HCT116 (cell line): ENCODE measurements at regions not wholly inside any gene's neighbourhood (a gene's known extent, or its start where the extent isn't known, plus 50 kb on each side); places are given as distances from the start of the nearest gene placed in this dataset.

Source experiments
- ATAC-seq: fragments of 200-7000 bp; cut with Tn5 transposase; 2 replicates; pipeline ENCODE4 v1.9.1; 2020; ENCODE audit warnings: mild to moderate bottlenecking, moderate library complexity
- BruUV-seq: library from RNA; stranded (reverse); fragments of 400-500 nt; replicated peaks from 2 replicates; lab custom pipeline; 2021; lab: Mats Ljungman, UMichigan
- CTCF ChIA-PET: fragments of 300-600 bp; sonication (Branson Sonifier 250); formaldehyde crosslinking; loops from one replicate; lab custom pipeline; 2021; ENCODE audit warnings: antibody characterized with exemption; lab: Charles Lee
- POLR2A ChIA-PET: fragments of 300-600, 350-600 bp; sonication (Branson Sonifier 250); formaldehyde crosslinking; loops from one replicate; lab custom pipeline; 2021; ENCODE audit warnings: antibody characterized with exemption; lab: Charles Lee
- RAD21 ChIA-PET, 2 experiments: fragments of 300-600 bp; sonication (Branson Sonifier 250); formaldehyde crosslinking; loops; one replicate each; lab custom pipeline; 2023; ENCODE audit warnings: low total read pairs in 2 of 2; ENCODE audit not compliant: uncharacterized antibody in 2 of 2, unreplicated experiment in 2 of 2, low non-redundant PET in 1 of 2; lab: Charles Lee
- DNase-seq: peaks from one replicate; pipeline ENCODE4 v3.0.0-alpha.2; 2010; ENCODE audit warnings: low read depth, low spot score
- H2AFZ ChIP-seq: fragments of 200-600 bp; shearing (Covaris generic), sonication (generic); 2 replicates; pipeline ENCODE4 v1.6.1; 2017; ENCODE audit warnings: low read depth, mixed run types, mixed read lengths, antibody characterized with exemption, low read length; ENCODE audit not compliant: poor library complexity, severe bottlenecking
- H3K27ac ChIP-seq: 2 replicates; pipeline ENCODE4 v1.5.1; 2012; ENCODE audit warnings: low read depth, low read length
- H3K27me3 ChIP-seq: fragments of 200-600 bp; sonication (generic); 2 replicates; pipeline ENCODE4 v1.6.1; 2016; ENCODE audit warnings: mixed run types, low read length, mixed read lengths; ENCODE audit not compliant: insufficient read depth
- H3K36me3 ChIP-seq, 2 experiments: fragments of 200-500 bp in 1 of 2; fragments of 200-600 bp in 1 of 2; sonication (Bioruptor generic) in 1 of 2; sonication (generic) in 1 of 2; 2 replicates each; pipeline versions ENCODE4 v1.5.1 to v1.6.1; 2014 to 2016; ENCODE audit warnings: low read length in 2 of 2, inconsistent platforms in 1 of 2, mixed read lengths in 1 of 2, mixed run types in 1 of 2; ENCODE audit not compliant: insufficient read depth in 2 of 2, control insufficient read depth in 1 of 2
- H3K4me1 ChIP-seq, 2 experiments: fragments of 200-600 bp in 1 of 2; sonication (generic) in 1 of 2; 2 replicates each; pipeline versions ENCODE4 v1.5.1 to v1.6.1; 2012 to 2017; ENCODE audit warnings: low read length in 2 of 2, inconsistent platforms in 1 of 2, mild to moderate bottlenecking in 1 of 2, mixed read lengths in 1 of 2, mixed run types in 1 of 2, moderate library complexity in 1 of 2; ENCODE audit not compliant: insufficient read depth in 2 of 2, control insufficient read depth in 1 of 2
- H3K4me2 ChIP-seq: fragments of 200-600 bp; sonication (generic); 2 replicates; pipeline ENCODE4 v1.6.1; 2017; ENCODE audit warnings: mixed run types, low read length, mixed read lengths
- H3K4me3 ChIP-seq, 2 experiments: fragments of 200-600 bp in 1 of 2; sonication (generic) in 1 of 2; replicated peaks in 1 of 2; 2 replicates each; pipeline ENCODE4 v1.5.1; 2011 to 2016; ENCODE audit warnings: low read length in 2 of 2, control low read depth in 1 of 2, low read depth in 1 of 2, mild to moderate bottlenecking in 1 of 2, mixed read lengths in 1 of 2, mixed run types in 1 of 2
- H3K79me2 ChIP-seq: fragments of 200-600 bp; sonication (generic); 2 replicates; pipeline ENCODE4 v1.6.1; 2017; ENCODE audit warnings: mild to moderate bottlenecking, mixed run types, low read length, moderate library complexity, mixed read lengths; ENCODE audit not compliant: insufficient read depth
- H3K9ac ChIP-seq: fragments of 200-600 bp; sonication (generic); 2 replicates; pipeline ENCODE4 v1.6.1; 2016; ENCODE audit warnings: low read length, mixed read lengths
- H3K9me2 ChIP-seq: fragments of 200-600 bp; sonication (generic), shearing (Covaris generic); 2 replicates; pipeline ENCODE4 v1.6.1; 2017; ENCODE audit warnings: mixed run types, mild to moderate bottlenecking, moderate library complexity; ENCODE audit not compliant: insufficient read depth
- H3K9me3 ChIP-seq, 2 experiments: fragments of 200-500 bp in 1 of 2; fragments of 200-600 bp in 1 of 2; sonication (Bioruptor generic) in 1 of 2; sonication (generic) in 1 of 2; 2 replicates each; pipeline ENCODE4 v1.6.1; 2014 to 2017; ENCODE audit warnings: low read length in 2 of 2, mixed read lengths in 2 of 2, inconsistent platforms in 1 of 2, low read depth in 1 of 2, mild to moderate bottlenecking in 1 of 2, mixed run types in 1 of 2, moderate library complexity in 1 of 2; ENCODE audit not compliant: control insufficient read depth in 1 of 2, insufficient read depth in 1 of 2
- H4K20me1 ChIP-seq: fragments of 200-600 bp; sonication (generic), shearing (Covaris generic); 2 replicates; pipeline ENCODE4 v1.6.1; 2017; ENCODE audit warnings: mixed run types, mild to moderate bottlenecking, moderate library complexity; ENCODE audit not compliant: insufficient read depth
- CBX3 ChIP-seq: IDR thresholded peaks from 2 replicates; pipeline ENCODE4 v1.6.1; 2012; ENCODE audit warnings: low read depth
- CEBPB ChIP-seq: IDR thresholded peaks from 2 replicates; pipeline ENCODE4 v1.6.1; 2012; ENCODE audit warnings: low read depth
- EGR1 ChIP-seq: IDR thresholded peaks from 2 replicates; pipeline ENCODE4 v1.6.1; 2012; ENCODE audit warnings: low read depth
- ELF1 ChIP-seq: IDR thresholded peaks from 2 replicates; pipeline ENCODE4 v1.6.1; 2012; ENCODE audit warnings: low read depth, borderline replicate concordance
- EZH2 ChIP-seq: fragments of 200-600 bp; sonication (generic); IDR thresholded peaks from 2 replicates; pipeline ENCODE4 v1.6.1; 2017; ENCODE audit warnings: antibody characterized with exemption, mixed run types
- FOSL1 ChIP-seq: IDR thresholded peaks from 2 replicates; pipeline ENCODE4 v1.6.1; 2012; ENCODE audit warnings: low read depth
- JUND ChIP-seq: IDR thresholded peaks from 2 replicates; pipeline ENCODE4 v1.6.1; 2012
- RAD21 ChIP-seq: IDR thresholded peaks from 2 replicates; pipeline ENCODE4 v1.6.1; 2012; ENCODE audit warnings: low read depth, mild to moderate bottlenecking
- SIN3A ChIP-seq: IDR thresholded peaks from 2 replicates; pipeline ENCODE4 v1.6.1; 2012; ENCODE audit warnings: low read depth
- SP1 ChIP-seq: IDR thresholded peaks from 2 replicates; pipeline ENCODE4 v1.6.1; 2012; ENCODE audit warnings: low read depth
- SRF ChIP-seq: IDR thresholded peaks from 2 replicates; pipeline ENCODE4 v1.6.1; 2012; ENCODE audit warnings: low read depth
- ZFX ChIP-seq: fragments of 450-650 bp; IDR thresholded peaks from 2 replicates; pipeline ENCODE4 v1.6.1; 2017
- intact Hi-C: fragments of 100-400 bp; cut with micrococcal nuclease; formaldehyde crosslinking; loops from 2 replicates; pipeline ENCODE4 v1.10.0; 2022
- TF ChIP-seq, protein P1 (sequence below): IDR thresholded peaks from 2 replicates; pipeline ENCODE4 v1.6.1; 2012
- TF ChIP-seq, protein P2 (sequence below): IDR thresholded peaks from 2 replicates; pipeline ENCODE4 v1.6.1; 2012; ENCODE audit warnings: low read depth

DNA sequence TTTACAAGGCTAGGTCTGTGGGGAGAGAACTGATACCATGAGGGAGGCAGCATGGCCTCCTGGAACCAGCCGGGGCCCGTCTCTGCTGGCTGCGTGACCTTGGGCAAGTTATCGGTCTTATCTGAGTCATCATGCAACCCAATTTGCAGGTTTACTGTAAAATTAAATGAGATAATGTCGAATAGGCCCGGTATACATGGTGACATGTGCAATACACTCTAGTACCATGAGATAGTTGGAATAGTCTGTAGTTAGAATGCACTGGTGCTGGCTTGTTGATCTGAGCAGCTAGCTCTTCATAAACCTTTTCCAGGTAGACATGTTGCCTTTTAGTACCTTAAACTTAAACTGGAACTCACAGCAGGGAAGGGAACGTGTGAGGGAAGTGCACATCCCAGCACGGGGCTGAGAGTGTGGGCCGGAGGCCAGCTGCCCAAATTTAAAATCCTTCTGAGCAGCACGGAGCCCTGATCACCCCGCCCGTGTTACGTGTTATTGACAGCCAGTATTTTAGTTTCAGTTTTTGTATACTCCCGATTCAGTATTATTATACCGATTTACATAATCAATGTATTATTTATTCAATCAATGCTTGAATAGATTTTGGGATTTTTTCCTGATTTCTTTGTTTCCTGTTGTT is 72.4 kb upstream of the HS6ST1 start:
- TF ChIP-seq ZFX (no peak), CEBPB (no peak), EGR1 (no peak), EZH2 (no peak), CBX3 (no peak), SP1 (no peak), FOSL1 (no peak), SRF (no peak), RAD21 (no peak), ELF1 (no peak), SIN3A (no peak), JUND (no peak)
- TF ChIP-seq, protein P1, sequence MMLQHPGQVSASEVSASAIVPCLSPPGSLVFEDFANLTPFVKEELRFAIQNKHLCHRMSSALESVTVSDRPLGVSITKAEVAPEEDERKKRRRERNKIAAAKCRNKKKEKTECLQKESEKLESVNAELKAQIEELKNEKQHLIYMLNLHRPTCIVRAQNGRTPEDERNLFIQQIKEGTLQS: no peak
- no TSS peak for BruUV-seq
- Histone ChIP-seq H3K27me3 (0 out of 2 replicates have a peak, but pooled peaks cover 3% of the 10 kb centered on the region), H3K27ac (no peak overlapping the region), H3K4me1 (no peaks in the 10 kb centered on the region), H3K9ac (no peak overlapping the region), H4K20me1 (no peaks in the 10 kb centered on the region), H3K4me3 (no peak overlapping the region), H2AFZ (no peak overlapping the region), H3K79me2 (no peaks in the 10 kb centered on the region), H3K4me2 (no peak overlapping the region), H3K9me3 (no peaks in the 10 kb centered on the region), H3K9me2 (no peaks in the 10 kb centered on the region), H3K36me3 (no peaks in the 10 kb centered on the region)
- no peak for ATAC-seq
- DNase-seq: no peak
- intact Hi-C loops: no loop called here
- ChIA-PET CTCF (no interaction called here), POLR2A (no interaction called here), RAD21 (no interaction called here)

DNA sequence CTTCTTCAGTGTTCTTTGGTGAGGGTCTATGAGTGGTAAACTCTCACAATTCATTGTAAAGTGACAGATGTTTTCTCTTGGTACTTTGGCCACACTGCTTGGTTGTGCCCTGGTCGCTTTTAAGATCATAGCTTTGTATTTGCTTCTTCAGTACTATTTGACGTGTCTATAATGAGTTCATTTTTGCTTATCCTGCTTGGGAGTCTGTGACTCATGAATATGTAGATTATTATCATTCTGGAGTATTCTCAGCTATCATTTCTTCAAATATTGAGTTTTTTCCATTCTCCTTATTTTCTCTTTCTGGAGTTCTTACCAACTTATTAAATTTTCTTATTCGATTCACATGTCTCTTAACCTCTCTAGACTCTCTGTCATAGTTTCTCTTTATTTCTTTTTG is 73.0 kb upstream of the HS6ST1 start:
- DNase-seq (no peak), ATAC-seq (no peak)
- CTCF ChIA-PET: no interaction called here
- H3K79me2 ChIP-seq: no peaks in the 10 kb centered on the region
- BruUV-seq: no TSS peak
- POLR2A ChIA-PET: no interaction called here
- no peaks in the 10 kb centered on the region for H3K4me1 ChIP-seq
- H2AFZ ChIP-seq: no peak overlapping the region
- RAD21 ChIA-PET: no interaction called here
- TF ChIP-seq, protein P2, sequence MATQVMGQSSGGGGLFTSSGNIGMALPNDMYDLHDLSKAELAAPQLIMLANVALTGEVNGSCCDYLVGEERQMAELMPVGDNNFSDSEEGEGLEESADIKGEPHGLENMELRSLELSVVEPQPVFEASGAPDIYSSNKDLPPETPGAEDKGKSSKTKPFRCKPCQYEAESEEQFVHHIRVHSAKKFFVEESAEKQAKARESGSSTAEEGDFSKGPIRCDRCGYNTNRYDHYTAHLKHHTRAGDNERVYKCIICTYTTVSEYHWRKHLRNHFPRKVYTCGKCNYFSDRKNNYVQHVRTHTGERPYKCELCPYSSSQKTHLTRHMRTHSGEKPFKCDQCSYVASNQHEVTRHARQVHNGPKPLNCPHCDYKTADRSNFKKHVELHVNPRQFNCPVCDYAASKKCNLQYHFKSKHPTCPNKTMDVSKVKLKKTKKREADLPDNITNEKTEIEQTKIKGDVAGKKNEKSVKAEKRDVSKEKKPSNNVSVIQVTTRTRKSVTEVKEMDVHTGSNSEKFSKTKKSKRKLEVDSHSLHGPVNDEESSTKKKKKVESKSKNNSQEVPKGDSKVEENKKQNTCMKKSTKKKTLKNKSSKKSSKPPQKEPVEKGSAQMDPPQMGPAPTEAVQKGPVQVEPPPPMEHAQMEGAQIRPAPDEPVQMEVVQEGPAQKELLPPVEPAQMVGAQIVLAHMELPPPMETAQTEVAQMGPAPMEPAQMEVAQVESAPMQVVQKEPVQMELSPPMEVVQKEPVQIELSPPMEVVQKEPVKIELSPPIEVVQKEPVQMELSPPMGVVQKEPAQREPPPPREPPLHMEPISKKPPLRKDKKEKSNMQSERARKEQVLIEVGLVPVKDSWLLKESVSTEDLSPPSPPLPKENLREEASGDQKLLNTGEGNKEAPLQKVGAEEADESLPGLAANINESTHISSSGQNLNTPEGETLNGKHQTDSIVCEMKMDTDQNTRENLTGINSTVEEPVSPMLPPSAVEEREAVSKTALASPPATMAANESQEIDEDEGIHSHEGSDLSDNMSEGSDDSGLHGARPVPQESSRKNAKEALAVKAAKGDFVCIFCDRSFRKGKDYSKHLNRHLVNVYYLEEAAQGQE: no peak
- no peak for TF ChIP-seq SP1
- H3K27me3 ChIP-seq: 0 out of 2 replicates have a peak, but pooled peaks cover 3% of the 10 kb centered on the region
- no peak overlapping the region for H3K4me2 ChIP-seq
- no peaks in the 10 kb centered on the region for H3K9me3 ChIP-seq
- H3K4me3 ChIP-seq: no peak overlapping the region
- no peak overlapping the region for H3K27ac ChIP-seq
- no peaks in the 10 kb centered on the region for H4K20me1 ChIP-seq
- H3K9me2 ChIP-seq: no peaks in the 10 kb centered on the region
- no peaks in the 10 kb centered on the region for H3K36me3 ChIP-seq
- intact Hi-C loops: no loop called here
- H3K9ac ChIP-seq: no peak overlapping the region
